ENCODE measurements at regions not wholly inside any gene's neighbourhood (a gene's known extent, or its start where the extent isn't known, plus 50 kb on each side); places are given as distances from the start of the nearest gene placed in this dataset.

GRCh38 chr1:172955161-172955815, 95.5 kb downstream of the TNFSF18 start:
- TF ChIP-seq ZFX (IDR thresholded peaks at IDR 0.05), result no peak
- no peak for TF ChIP-seq CTCF (conservative IDR thresholded peaks at IDR 0.05)
- no peak overlapping the region for H3K27ac ChIP-seq

- no peak overlapping the region for H3K27ac ChIP-seq
- no peak for TF ChIP-seq CTCF (conservative IDR thresholded peaks at IDR 0.05)
- TF ChIP-seq ZFX (IDR thresholded peaks at IDR 0.05), result no peak
Observed at GRCh38 chr1:172956871-172957270, 93.9 kb downstream of the TNFSF18 start.

DNA sequence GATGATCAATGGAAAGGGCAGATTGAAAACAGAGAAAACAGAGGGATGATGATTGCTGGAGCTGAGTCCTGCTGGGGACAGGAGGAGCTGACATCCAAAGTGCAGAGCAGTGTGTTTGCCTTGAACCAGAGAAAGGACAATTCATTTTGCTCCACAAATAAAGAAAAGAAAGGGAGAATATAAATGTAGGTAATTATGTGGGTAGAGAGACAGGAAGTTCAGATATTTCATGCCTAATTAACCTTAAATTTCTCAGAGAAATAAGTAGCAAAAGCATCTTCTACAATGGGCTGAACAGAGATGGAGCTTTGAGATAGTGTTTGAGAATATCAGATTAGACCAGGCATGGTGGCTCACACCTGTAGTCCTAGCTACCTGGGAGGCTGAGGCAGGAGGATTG, 93.2 kb downstream of the TNFSF18 start:
- no peak for TF ChIP-seq CTCF (conservative IDR thresholded peaks at IDR 0.05)
- no peak overlapping the region for H3K27ac ChIP-seq

DNA sequence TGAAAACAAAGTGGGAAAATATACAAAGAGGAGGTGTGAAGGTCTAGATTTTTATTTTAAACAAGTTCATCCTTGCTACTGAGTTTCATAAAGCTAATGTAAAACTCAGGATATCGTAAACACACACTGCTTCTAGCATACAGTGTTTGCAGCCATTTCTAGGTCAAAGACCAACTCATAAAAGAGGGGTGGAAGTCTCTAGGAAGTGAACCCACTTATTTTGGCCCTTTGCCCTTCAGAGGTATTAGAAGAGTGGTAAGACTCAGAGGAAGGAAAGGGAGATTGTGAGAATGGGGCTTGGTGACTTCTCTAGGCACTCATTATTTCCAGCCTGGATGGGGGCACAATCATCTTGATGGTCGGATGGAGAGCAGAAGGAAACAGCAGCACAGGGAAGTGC, 91.2 kb downstream of the TNFSF18 start:
- TF ChIP-seq CTCF (conservative IDR thresholded peaks at IDR 0.05), result no peak
- TF ChIP-seq ZFX (IDR thresholded peaks at IDR 0.05), result no peak
- H3K27ac ChIP-seq, result no peak overlapping the region

- no peak overlapping the region for H3K27ac ChIP-seq
- TF ChIP-seq CTCF (conservative IDR thresholded peaks at IDR 0.05) (no peak), ZFX (IDR thresholded peaks at IDR 0.05) (no peak)
Observed at GRCh38 chr1:172960019-172960418, 90.7 kb downstream of the TNFSF18 start.

DNA sequence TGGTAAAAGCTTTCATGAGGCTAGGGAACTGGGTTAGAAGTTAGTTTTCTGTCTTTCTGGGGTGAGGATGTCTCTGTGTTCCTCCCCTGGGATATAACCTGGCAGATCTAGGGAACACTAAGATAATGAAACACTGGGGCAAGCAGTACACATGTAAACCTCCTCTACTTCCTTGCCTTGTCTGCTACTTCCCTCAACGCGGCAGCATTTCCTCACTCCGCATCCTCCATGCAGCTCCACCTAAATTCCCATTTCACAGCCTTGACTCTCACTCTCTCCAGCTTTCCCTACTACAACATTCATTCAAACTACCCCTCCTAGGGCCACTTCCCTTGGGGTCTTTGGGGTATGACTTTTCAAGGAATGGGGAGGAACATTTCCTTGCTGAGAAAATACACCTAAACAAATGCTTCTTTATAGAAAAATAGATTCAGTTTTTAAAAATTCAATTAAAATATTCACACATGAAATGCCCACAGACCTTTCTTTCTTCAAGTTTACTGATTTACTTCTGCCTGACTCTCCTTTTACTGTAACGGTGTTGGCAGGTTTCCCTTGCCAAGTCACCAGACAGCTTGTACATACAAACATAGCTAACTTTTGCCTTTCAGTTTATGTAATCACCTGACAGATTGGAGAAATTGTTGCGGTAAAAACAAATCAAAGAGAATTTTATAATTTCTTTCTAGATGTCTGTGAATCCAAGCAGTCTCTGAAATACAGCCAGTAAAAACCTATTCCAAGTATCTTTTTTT, 90.1 kb downstream of the TNFSF18 start:
- H3K27ac ChIP-seq, result no peak overlapping the region

More for the DNA sequence above, 90.1 kb downstream of the TNFSF18 start:
- no peak for TF ChIP-seq ZFX (IDR thresholded peaks at IDR 0.05)
- TF ChIP-seq CTCF (conservative IDR thresholded peaks at IDR 0.05), result no peak
